AG10803 (cell line): ENCODE measurements at regions not wholly inside any gene's neighbourhood (a gene's known extent, or its start where the extent isn't known, plus 50 kb on each side); places are given as distances from the start of the nearest gene placed in this dataset.
"Not testable (repeated sequence)": the region's sequence is repeated elsewhere in the genome, so short reads cannot be mapped to it uniquely, and the experiment has no call there.

ENCODE experiments used
- DNase-seq: peaks from one replicate; pipeline ENCODE4 v3.0.0; 2010; ENCODE audit warnings: low read depth
- H3K4me3 ChIP-seq: 2 replicates; pipeline ENCODE4 v1.5.1; 2011; ENCODE audit warnings: mild to moderate bottlenecking, low read length, control low read depth
- TF ChIP-seq, protein P1 (sequence below): conservative IDR thresholded peaks from 2 replicates; pipeline ENCODE4 v1.5.1; 2011; ENCODE audit warnings: mild to moderate bottlenecking, low read length, control low read depth, inconsistent platforms

DNA sequence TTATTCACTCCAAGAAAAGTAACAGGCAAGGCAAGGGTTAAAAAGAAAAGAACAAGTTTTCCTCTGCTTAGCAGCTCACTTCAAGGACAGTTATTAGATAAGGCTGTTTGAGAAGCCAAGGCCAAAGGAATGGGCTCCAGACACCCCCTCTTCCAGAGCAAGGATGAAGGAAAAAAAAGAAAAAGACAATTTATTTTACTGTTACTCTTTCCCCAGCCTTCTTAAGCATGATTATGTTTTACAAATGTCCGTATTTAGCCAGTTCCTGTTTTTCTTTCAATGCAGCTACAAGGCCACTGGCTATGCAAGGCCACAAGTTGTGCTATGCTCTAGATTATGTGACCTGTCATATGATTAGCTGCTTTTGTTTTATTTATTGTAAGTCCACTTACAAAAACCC lies 106.5 kb upstream of the SIMC1 start:
- TF ChIP-seq, protein P1, sequence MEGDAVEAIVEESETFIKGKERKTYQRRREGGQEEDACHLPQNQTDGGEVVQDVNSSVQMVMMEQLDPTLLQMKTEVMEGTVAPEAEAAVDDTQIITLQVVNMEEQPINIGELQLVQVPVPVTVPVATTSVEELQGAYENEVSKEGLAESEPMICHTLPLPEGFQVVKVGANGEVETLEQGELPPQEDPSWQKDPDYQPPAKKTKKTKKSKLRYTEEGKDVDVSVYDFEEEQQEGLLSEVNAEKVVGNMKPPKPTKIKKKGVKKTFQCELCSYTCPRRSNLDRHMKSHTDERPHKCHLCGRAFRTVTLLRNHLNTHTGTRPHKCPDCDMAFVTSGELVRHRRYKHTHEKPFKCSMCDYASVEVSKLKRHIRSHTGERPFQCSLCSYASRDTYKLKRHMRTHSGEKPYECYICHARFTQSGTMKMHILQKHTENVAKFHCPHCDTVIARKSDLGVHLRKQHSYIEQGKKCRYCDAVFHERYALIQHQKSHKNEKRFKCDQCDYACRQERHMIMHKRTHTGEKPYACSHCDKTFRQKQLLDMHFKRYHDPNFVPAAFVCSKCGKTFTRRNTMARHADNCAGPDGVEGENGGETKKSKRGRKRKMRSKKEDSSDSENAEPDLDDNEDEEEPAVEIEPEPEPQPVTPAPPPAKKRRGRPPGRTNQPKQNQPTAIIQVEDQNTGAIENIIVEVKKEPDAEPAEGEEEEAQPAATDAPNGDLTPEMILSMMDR = no peak
- no peak overlapping the region for H3K4me3 ChIP-seq
- DNase-seq = no peak

DNA sequence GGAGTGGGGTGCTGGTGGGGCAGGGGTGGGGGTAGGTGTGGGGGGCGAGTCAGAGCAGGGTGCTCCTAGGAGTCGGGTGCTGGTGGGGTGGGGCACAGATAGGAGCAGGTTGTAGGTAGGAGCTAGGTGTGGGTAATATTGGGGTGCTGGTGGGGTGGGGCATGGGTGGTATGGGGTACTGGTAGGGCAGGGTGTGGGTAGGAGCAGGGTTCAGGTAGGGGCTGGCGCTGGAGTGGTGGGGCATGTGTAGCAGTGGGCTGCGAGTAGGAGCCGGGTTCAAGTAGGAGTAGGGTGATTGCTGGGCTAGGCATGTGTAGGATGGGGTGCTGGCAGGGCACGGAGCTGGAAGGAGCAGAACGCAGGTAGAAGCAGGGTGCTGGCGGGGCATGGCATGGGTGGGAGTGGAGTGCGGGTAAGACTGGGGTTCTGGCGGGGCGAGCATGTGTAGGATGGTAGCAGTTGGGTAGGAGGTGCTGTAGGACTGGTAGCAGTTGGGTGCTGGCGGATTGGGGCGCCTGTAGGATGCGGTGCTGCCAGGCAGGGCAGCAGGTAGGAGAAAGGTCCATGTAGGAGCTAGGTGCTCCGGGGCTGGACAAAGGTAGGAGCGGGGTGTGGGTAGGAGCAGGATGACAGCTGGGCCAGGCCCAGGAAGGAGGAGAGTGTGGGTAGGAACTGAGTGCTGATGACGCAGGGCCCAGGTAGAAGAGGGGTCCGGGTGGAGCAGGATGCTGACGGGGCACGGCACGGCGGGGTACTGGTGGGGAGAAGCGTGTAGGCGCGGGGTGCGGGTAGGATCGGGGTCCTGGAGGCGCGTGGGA lies 105.5 kb upstream of the SIMC1 start:
- DNase-seq = no peak
- no peak overlapping the region for H3K4me3 ChIP-seq

DNA sequence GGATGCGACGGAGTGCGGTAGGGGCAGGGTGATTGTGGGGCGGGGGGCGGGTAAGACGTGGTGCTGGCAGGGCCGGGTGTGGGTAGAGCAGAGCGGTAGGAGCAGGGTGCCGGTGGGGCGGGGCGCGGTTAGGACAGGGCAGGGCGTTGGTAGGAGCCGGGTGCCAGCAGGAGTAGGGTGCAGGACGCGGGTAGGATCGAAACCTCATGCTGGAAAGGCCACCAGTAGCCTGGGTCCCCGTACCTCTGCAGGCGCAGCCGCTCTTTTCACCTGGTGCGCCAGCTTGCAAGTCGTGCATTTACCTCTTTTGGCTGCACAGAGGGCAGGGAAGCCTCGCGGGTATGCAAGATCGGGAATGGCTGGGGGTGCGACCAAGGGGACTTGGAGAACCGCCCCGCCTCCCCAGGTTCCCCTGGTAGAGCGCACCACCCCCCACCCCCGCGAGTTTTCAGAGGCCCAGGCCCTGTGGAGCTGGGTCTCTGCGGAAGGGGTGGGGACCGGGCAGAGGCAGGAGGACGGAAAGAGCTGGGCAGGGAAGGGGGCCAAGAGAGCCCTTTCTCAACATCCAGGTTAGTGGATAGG lies 104.8 kb upstream of the SIMC1 start:
- no peak overlapping the region for H3K4me3 ChIP-seq
- TF ChIP-seq, protein P1 = no peak
- no peak for DNase-seq

More for the DNA sequence above, 105.5 kb upstream of the SIMC1 start:
- TF ChIP-seq, protein P1 = no peak

DNA sequence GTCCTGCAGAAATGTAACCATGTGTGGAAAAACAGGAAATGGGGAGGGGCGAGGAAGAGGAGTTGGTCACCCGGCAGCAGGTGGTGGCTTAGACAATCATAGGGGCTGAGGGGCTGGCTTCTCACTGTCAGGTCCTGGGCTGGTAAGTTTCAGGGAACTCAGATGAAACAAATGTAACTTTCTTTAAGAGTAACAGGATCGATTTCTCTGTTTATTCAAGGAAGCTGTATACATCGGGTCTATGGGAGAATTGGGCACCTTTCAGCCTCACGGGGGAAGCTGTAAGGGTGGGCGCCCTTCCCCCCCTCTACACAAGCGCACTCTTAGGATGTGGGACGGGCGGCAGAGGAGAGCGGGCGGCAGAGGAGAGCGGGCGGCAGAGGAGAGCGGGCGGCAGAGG lies 104.3 kb upstream of the SIMC1 start:
- H3K4me3 ChIP-seq = no peak overlapping the region
- DNase-seq = no peak
- TF ChIP-seq, protein P1 = no peak

DNA sequence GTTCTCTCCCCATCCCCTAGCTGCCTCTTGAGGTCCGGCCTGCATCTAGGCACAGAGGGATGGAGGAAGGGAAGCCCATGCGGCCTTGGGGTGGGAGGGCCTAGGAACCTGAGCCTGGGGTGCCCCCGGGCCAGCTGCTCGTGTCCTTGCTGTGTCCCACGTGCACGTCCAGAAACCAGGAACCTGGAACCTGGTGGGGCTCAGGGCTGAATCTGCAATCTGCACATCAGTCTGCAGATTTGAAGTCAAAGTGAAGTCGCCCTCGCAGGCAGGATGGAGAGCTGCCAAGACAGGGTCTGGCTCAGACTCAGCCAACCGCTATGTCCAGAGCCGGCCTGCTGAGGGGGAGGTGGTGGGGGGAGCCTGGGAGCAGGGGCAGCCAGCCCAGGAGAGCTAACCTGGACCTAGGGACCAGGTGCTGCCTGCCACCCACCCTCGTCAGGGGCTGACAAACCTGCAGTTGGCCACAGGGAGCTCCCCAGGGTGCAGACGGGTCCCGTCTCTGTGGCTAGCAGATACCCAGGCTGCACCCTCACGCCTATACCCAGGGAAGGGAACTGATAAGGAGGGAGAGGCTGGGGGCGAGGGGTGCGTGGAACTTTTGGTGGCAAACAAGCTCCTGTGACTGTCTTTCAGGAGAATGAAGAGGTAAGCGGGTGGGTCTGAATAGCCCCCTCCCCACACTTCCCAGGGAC lies 103.5 kb upstream of the SIMC1 start:
- TF ChIP-seq, protein P1 = no peak
- H3K4me3 ChIP-seq = no peak overlapping the region
- DNase-seq = no peak

DNA sequence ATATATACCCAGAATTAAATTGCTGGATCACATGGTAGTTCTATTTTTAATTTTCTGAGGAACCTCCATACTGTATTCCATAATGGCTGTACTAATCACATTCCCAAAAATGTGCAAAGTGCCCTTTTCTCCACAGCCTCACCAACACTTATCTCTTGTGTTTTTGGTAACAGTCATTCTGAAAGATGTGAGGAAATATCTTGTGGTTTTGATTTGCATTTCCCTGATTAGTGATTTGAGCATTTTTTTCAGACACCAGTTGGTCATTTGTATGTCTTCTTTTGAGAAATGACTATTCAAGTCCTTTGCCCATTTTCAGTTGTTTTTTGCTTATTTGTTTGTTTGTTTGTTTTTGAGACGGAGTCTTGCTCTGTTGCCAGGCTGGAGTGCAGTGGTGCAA lies 98.1 kb upstream of the SIMC1 start:
- H3K4me3 ChIP-seq, DNase-seq: not testable (repeated sequence)

DNA sequence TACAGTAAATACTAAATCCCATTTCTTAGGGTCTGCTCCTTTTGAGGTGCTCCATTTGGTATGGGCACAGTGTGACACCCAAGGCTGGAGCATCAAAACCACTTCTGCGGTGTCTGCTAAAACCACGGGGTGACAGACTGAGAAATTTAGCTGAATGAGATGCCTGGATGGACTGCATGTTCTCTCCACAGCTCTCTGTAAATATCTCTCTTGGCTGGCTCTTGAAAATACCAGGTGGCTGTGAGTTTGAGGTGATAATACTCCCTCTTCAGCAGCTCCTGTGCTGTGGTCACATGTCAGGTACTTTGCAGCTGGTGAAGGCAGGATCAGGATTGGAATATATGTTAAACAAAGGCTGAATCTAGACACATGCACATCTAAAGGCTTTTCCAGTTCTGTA lies 93.7 kb upstream of the SIMC1 start:
- TF ChIP-seq, protein P1 = no peak
- H3K4me3 ChIP-seq = no peak overlapping the region
- DNase-seq = no peak

DNA sequence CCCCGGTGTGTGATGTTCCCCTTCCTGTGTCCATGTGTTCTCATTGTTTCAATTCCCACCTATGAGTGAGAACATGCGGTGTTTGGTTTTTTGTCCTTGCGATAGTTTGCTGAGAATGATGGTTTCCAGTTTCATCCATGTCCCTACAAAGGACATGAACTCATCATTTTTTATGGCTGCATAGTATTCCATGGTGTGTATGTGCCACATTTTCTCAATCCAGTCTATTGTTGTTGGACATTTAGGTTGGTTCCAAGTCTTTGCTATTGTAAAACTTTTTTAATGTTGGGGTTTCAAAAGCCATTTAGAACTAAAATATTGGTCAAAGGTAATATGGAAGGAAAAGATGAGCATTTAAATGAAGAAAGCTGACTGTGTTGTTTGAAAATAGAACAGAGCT lies 88.3 kb upstream of the SIMC1 start:
- DNase-seq, H3K4me3 ChIP-seq: not testable (repeated sequence)
